SK-N-MC (cell line): ENCODE measurements at regions not wholly inside any gene's neighbourhood (a gene's known extent, or its start where the extent isn't known, plus 50 kb on each side); places are given as distances from the start of the nearest gene placed in this dataset.

Experiments
- EZH2 ChIP-seq: fragments of 200-600 bp; sonication (generic); IDR thresholded peaks from one replicate; pipeline ENCODE4 v1.6.1; 2017; ENCODE audit warnings: antibody characterized with exemption
- POLR2AphosphoS5 ChIP-seq: IDR thresholded peaks from 2 replicates; pipeline ENCODE4 v1.6.1; 2012; ENCODE audit warnings: mild to moderate bottlenecking, low read depth, low read length, borderline replicate concordance

- TF ChIP-seq EZH2 (no peak), POLR2AphosphoS5 (no peak)
Observed at GRCh38 chr2:128577141-128577930, 258.7 kb upstream of the HS6ST1 start.
